Hematopoietic multipotent progenitor cell (in vitro differentiated cells): ENCODE measurements at regions not wholly inside any gene's neighbourhood (a gene's known extent, or its start where the extent isn't known, plus 50 kb on each side); places are given as distances from the start of the nearest gene placed in this dataset.
"Not testable (repeated sequence)": the region's sequence is repeated elsewhere in the genome, so short reads cannot be mapped to it uniquely, and the experiment has no call there.

ENCODE experiments used
- DNase-seq, 3 donors: peaks; one replicate each; pipeline ENCODE4 v3.0.0-alpha.2; 2011 to 2015; ENCODE audit warnings: low read depth in 2 of 3, low spot score in 2 of 3

- peak in 1 of 3 donors; percentile 3 for DNase-seq
These were observed 157.1 kb downstream of the PHLDA1 start for GRCh38 chr12:75874441-75874840.

- DNase-seq, result no peak
These were observed 158.8 kb downstream of the PHLDA1 start for GRCh38 chr12:75872762-75873161.

- no peak for DNase-seq
These were observed 160.7 kb downstream of the PHLDA1 start for GRCh38 chr12:75870878-75871277.

- no peak for DNase-seq
These were observed 163.1 kb downstream of the PHLDA1 start for GRCh38 chr12:75868501-75868900.

DNA sequence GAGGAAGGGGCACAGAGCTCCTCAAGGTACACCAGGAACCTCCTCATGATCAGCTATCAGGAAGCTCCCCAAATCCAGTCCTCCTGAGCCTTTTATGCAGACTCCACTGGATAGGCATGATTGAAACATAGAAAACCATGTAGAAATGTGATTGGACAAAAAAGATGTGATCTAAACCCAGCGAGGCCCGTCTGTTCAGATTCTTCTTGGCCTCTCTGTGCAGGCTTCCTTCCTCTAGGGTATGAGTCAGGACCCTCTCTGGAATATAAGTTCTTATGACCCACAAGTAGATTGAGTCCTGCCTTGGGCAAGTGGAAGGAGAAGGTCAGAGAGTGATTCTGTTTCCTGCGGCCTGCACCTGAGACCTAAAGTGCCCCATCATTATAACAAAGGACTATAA is 166.3 kb downstream of the PHLDA1 start:
- no peak for DNase-seq

DNA sequence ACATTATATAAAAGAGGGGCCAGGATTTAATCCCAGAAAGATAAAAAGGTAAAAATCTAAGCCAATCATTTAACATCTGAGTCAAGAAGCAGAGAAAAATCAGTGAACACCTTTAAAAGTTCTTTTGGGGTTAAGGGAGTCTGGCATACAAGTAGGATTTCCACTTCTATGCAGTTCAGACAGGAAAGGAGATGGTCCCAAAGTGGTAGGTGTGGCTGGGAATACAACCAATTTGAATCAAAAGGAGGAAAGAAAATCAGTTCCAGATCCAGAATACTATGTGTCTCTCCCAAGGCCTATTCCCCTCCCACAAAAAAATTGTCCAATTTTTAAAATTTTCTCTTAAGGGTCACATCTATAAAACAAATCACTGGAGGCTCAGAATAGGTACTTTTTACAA is 167.4 kb downstream of the PHLDA1 start:
- no peak for DNase-seq

DNA sequence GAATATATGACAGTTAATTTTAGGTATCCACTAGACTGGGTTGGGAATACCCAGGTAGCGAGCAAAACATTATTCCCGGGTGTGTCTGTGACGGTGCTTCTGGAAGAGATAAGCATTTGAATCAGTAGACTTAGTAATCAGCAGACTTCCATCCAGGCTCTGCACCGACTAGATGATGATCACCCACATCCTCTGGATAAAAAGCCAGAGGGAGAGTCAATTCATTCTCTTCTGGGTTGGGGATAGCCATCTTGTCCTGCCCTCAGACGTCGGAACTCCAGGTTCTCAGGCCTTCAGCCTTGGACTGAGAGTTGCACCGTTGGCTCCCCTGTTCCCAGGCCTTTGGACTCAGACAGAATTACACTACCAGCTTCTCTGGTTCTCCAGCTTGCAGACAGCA is 168.0 kb downstream of the PHLDA1 start:
- no peak for DNase-seq

- no peak for DNase-seq
These were observed 168.7 kb downstream of the PHLDA1 start for GRCh38 chr12:75862692-75863471.

GRCh38 chr12:75859868-75860267 is 171.7 kb downstream of the PHLDA1 start:
- DNase-seq, result no peak

DNA sequence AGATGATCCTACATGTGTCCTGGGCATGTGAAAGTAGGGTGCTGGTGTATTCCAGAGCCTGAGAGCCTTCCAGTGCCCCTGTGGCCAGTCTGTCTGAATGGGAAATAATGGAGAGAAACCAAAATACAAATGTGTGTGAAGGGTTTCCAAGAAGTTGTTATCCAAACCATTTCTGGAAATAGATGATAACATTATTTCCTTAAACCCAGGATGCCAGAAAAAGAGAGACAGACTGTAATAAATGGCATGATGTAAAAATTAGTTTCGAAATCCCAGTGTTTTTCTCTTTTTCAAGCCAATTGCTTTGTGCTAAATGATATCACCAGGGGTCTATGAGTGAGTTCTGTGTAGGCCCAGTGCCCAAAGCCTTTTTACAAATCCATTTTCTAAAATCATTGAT is 175.3 kb downstream of the PHLDA1 start:
- DNase-seq, result no peak

- DNase-seq, result no peak
These were observed 176.2 kb downstream of the PHLDA1 start for GRCh38 chr12:75855360-75855759.

- DNase-seq, result no peak
These were observed 176.8 kb downstream of the PHLDA1 start for GRCh38 chr12:75854681-75855309.

DNA sequence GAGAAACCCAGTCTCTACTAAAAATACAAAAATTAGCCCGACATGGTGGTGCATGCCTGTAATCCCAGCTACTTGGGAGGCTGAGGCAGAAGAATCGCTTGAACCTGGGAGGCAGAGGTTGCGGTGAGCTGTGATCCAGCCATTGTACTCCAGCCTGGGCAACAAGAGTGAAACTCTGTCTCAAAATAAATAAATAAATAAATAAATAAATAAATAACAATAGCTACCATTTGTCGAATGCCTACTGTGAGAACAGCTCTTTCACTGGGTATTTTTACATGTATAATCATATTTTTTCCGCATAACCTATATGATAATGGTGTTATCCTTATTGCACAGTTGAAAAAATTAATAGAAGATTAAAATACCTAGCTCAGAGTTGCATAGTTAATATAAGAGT is 177.4 kb downstream of the PHLDA1 start:
- not testable (repeated sequence) for DNase-seq

GRCh38 chr12:75853626-75854025 is 177.9 kb downstream of the PHLDA1 start:
- DNase-seq, result peak in 2 of 3 donors; percentile 5 to 19

- DNase-seq, result no peak
These were observed 178.6 kb downstream of the PHLDA1 start for GRCh38 chr12:75852956-75853355.

DNA sequence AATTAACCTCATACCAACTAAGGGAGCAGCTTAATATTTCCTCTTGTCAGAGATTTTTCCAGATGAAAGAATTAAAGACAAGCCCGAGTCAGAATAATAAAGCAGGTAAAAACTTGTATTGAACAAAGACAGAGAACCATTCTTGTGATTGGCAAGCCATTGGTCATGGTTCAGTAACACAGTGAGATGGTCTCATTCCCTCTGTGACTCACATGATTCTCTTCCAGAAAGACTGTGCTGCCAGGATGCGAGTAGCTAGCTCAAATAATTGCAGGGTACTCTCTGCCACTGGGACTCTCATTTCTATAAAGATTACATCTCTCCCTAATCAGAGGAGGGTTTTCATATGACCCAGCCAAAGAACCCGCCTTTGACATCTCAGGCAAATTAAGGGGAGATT is 179.4 kb downstream of the PHLDA1 start:
- DNase-seq, result no peak

DNA sequence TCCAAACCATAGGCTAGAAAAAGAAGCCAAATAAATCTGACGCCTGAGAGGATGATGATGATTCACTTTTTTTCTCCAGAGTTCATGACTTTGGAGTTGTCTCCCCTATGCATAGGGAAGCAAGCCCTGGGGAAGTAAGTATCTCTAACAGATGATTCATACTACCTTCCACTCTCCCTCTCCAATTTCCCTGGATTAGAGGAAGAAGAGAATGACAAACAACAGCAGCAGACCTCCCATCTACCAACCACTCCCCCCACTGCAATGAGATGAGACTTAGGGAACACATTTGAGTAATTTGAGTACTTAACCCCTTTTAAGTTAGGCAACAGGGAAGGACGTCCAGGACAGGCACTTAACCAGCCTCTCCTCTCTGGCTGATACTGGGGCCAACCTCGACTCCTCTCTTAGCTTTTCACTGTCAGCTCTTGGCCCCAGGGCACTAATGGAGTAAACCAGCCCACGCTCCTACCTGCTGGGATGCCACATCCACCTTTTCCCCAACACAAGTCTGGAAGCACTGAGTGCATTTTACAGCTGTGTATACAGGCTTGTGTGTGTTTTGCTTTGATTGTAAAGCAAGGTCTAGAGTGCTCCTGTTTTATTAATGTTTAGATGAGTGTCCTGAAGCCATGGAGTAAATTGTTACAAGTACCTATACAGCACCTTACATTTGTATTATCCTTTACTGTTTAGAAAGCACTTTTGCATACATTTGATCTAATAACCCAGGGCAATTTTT is 180.7 kb downstream of the PHLDA1 start:
- DNase-seq, result no peak

DNA sequence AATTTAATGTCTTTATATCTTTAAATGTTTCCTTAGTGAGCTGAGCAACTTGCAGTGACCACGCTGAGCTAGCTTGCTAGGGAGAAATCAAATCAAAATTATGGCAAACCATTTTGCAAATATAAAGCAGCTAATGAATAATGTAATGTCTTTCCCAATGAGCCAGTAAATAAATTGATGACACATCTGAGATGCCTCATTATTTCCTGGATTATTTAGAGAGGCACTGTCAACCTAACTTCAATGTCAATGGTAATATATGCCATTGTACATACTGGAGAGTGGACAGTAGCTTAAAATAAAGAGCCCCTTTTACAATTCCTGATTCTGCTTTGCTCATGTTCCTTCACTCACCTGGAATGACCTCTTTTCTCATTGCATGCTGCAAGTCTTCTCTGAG is 182.6 kb downstream of the PHLDA1 start:
- DNase-seq, result no peak

DNA sequence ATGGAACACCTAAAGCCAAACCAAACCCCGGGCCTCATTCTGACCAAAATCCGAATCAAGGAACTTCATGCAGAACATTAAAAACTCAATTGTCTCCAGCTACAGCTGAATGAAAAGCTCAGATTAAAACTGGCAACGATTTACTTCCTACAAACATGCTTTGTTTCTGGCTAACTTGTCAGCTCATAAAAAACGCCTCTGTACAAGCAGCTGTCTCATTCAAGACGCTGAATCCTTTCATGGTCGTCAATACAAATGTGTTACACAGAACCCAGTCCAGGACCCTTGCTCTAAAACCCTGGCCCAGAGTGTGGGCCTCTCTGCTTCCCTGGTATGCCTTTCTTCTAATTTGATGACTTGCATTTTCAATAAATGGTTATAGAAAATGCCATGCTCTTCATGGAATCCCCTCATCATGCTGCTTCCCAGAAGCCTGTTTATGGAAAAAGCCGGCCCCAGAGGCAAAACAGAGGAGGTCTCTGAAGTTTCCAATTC is 183.1 kb downstream of the PHLDA1 start:
- DNase-seq, result no peak

DNA sequence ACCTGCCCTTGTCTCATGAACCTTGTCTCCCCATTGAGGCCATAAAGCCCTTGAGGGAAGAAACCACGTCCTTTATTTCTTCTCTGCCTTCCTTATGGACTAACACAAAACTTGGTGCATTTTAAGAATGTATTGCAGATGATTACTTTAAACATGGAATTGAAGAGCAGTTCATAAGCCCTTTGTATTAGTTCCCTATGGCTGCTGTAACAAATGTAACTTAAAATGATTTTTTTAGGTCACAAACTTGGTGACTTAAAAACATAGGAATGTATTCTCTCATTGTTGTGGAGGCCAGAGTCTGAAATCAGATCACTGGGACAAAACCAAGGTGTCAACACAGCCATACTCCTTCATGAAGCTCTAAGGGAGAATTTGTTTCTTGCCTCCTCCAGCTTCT is 185.5 kb downstream of the PHLDA1 start:
- no peak for DNase-seq

DNA sequence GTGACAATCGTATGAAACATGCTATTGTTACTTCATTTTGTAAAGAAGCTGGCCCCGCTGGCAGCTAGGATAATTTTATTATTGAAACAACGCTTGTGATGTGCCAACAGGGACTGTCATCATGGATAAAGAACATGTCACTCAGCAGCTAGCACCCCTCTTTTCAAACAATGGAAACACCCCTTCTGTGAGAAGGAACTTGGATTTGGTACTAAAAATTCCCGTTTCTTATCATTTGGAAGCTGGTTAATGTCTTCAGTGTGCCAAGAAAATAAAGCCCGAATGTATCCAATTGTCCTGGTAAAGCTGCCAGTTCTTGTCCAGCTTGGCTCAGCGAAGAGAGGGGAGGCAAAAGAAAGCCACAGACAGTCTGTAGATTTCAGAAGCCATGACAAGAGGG is 186.6 kb downstream of the PHLDA1 start:
- DNase-seq, result no peak
